Prostate gland (tissue), 2 donors: ENCODE measurements at regions not wholly inside any gene's neighbourhood (a gene's known extent, or its start where the extent isn't known, plus 50 kb on each side); places are given as distances from the start of the nearest gene placed in this dataset.
A peak's percentile ranks its signal among the peaks of the same experiment; 100 is the strongest.

ENCODE experiments used
- DNase-seq: peaks from one replicate; pipeline ENCODE4 v3.0.0-alpha.2; 2019; ENCODE audit warnings: low spot score
- H3K27ac ChIP-seq, 2 donors: fragments of 200-600 bp; sonication (generic); 2 replicates each; pipeline ENCODE4 v1.5.1; 2017 to 2019
- H3K27me3 ChIP-seq: fragments of 200-600 bp; sonication (generic); replicated peaks from 2 replicates; pipeline ENCODE4 v1.5.1; 2019; ENCODE audit not compliant: insufficient read depth
- H3K36me3 ChIP-seq, 2 donors: fragments of 200-600 bp; sonication (generic); 1 replicate in 1 of 2; 2 replicates in 1 of 2; pipeline versions ENCODE4 v1.5.1 to v1.8.1; 2017 to 2019
- H3K4me1 ChIP-seq: fragments of 200-600 bp; sonication (generic); replicated peaks from 2 replicates; pipeline ENCODE4 v1.5.1; 2019
- H3K4me3 ChIP-seq, 2 donors: fragments of 200-600 bp; sonication (generic); 2 replicates each; pipeline ENCODE4 v1.5.1; 2017 to 2019
- H3K9me3 ChIP-seq: fragments of 200-600 bp; sonication (generic); 2 replicates; pipeline ENCODE4 v1.5.1; 2017
- POLR2A ChIP-seq: fragments of 450-650 bp; IDR thresholded peaks from one replicate; pipeline ENCODE4 v1.6.1; 2016; ENCODE audit warnings: antibody characterized with exemption, mild to moderate bottlenecking
- POLR2AphosphoS5 ChIP-seq: sonication (generic); formaldehyde crosslinking; IDR thresholded peaks from one replicate; pipeline ENCODE4 v1.6.1; 2017; ENCODE audit warnings: antibody characterized with exemption
- WGBS: methylation state at CpG from one replicate; pipeline ENCODE4 v1.1.5; 2018; 5-methylcytosine and 5-hydroxymethylcytosine counted together
- intact Hi-C: fragments of 100-400 bp; cut with DNase I; formaldehyde crosslinking; loops from one replicate; pipeline ENCODE4 v1.14.2; 2022
- TF ChIP-seq, protein P1 (sequence below), 4 experiments: fragments of 200-600 bp in 2 of 4; fragments of 450-650 bp in 2 of 4; sonication (generic) in 2 of 4; IDR thresholded peaks; 1 replicate in 3 of 4; 2 replicates in 1 of 4; pipeline ENCODE4 v1.5.1; 2016 to 2019; ENCODE audit warnings: antibody characterized with exemption in 4 of 4, mild to moderate bottlenecking in 2 of 4, moderate library complexity in 2 of 4

- intact Hi-C loops, result no loop called here
- Histone ChIP-seq H3K36me3 (no peaks in the 10 kb centered on the region), H3K4me3 (no peak overlapping the region), H3K9me3 (no peaks in the 10 kb centered on the region), H3K4me1 (no peaks in the 10 kb centered on the region), H3K27ac (no peak overlapping the region), H3K27me3 (no peaks in the 10 kb centered on the region)
- DNase-seq, result no peak
- TF ChIP-seq, protein P1, sequence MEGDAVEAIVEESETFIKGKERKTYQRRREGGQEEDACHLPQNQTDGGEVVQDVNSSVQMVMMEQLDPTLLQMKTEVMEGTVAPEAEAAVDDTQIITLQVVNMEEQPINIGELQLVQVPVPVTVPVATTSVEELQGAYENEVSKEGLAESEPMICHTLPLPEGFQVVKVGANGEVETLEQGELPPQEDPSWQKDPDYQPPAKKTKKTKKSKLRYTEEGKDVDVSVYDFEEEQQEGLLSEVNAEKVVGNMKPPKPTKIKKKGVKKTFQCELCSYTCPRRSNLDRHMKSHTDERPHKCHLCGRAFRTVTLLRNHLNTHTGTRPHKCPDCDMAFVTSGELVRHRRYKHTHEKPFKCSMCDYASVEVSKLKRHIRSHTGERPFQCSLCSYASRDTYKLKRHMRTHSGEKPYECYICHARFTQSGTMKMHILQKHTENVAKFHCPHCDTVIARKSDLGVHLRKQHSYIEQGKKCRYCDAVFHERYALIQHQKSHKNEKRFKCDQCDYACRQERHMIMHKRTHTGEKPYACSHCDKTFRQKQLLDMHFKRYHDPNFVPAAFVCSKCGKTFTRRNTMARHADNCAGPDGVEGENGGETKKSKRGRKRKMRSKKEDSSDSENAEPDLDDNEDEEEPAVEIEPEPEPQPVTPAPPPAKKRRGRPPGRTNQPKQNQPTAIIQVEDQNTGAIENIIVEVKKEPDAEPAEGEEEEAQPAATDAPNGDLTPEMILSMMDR (IDR thresholded peaks at IDR 0.05), result no peak
- TF ChIP-seq POLR2A, result no peak
- TF ChIP-seq POLR2AphosphoS5, result no peak
- WGBS, result 79% methylated on average over 5 of the region's 5 CpGs
Observed at GRCh38 chr3:106338582-106339214, 469.9 kb upstream of the CBLB start.

GRCh38 chr3:106339551-106339950 is 470.7 kb upstream of the CBLB start:
- Histone ChIP-seq H3K9me3 (no peaks in the 10 kb centered on the region), H3K4me1 (no peaks in the 10 kb centered on the region), H3K4me3 (no peak overlapping the region), H3K27ac (no peak overlapping the region), H3K36me3 (no peaks in the 10 kb centered on the region), H3K27me3 (no peaks in the 10 kb centered on the region)
- DNase-seq, result no peak
- TF ChIP-seq POLR2A, result no peak
- no peak for TF ChIP-seq POLR2AphosphoS5
- TF ChIP-seq, protein P1 (IDR thresholded peaks at IDR 0.05), result no peak
- WGBS, result 91% methylated on average over 5 of the region's 5 CpGs
- intact Hi-C loops, result no loop called here

DNA sequence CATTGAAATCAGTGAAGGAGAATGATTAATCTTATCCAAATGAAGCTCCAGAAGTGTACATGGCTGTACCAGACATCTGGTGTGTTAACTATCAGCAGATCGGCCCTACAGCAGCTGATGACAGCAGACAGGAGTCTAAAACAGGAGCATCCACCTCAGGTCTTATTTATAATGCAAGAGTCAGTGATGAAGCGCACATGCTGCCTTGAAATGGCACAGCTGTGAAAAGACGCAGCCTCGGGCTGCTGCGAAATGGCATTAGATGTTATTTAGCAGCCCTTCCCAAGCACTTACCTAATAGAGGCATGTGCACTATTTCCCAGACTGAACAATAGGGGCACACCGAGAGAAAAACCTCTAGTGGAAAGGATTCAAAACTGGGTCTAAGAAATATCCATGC is 472.3 kb upstream of the CBLB start:
- WGBS, result 69% methylated on average over 6 of the region's 6 CpGs
- DNase-seq, result no peak

DNA sequence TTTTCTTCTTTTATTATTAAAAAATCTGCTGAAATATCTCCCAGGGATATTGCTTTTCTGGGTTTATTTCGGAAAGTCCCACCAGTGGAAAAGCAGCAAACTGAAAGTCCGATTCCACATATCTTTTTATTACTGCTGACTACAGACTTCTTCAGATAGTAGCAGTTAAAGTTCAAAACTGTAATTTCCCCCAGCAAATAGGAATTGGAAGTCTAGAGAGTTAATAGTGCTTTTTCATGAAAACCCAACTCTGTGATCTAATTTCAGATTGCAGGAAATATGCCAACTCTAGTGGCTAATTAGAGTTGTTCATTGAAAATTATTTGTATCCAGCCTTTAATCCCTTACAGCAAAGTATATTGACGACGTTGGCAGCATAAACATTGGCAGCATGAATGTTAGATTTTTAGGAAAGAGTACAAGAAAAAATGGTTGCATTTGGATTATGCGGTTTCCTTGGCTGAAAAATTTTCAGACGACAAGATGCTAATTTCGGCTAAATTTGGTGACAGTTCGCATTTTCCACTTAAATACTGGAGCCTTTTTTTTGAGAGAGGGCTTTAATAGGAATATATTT is 472.9 kb upstream of the CBLB start:
- no peaks in the 10 kb centered on the region for H3K9me3 ChIP-seq
- H3K27ac ChIP-seq, result no peak overlapping the region
- no peaks in the 10 kb centered on the region for H3K36me3 ChIP-seq
- H3K27me3 ChIP-seq, result no peaks in the 10 kb centered on the region
- WGBS, result 70% methylated on average over 8 of the region's 8 CpGs
- H3K4me3 ChIP-seq, result no peak overlapping the region
- H3K4me1 ChIP-seq, result no peaks in the 10 kb centered on the region
- TF ChIP-seq POLR2A (no peak), POLR2AphosphoS5 (no peak)
- TF ChIP-seq, protein P1 (IDR thresholded peaks at IDR 0.05), result no peak
- no peak for DNase-seq
- intact Hi-C loops, result loop anchor here (10.0 kb wide), 2 partner anchors 207 to 477 kb away; partner anchors contain the start of gene CBLB

More for the DNA sequence above, 472.3 kb upstream of the CBLB start:
- Histone ChIP-seq H3K9me3 (no peaks in the 10 kb centered on the region), H3K36me3 (no peaks in the 10 kb centered on the region), H3K27me3 (no peaks in the 10 kb centered on the region), H3K27ac (no peak overlapping the region), H3K4me1 (no peaks in the 10 kb centered on the region), H3K4me3 (no peak overlapping the region)
- TF ChIP-seq POLR2AphosphoS5 (no peak), POLR2A (no peak)
- TF ChIP-seq, protein P1 (IDR thresholded peaks at IDR 0.05), result no peak
- intact Hi-C loops, result loop anchor here (10.0 kb wide), 2 partner anchors 206 to 476 kb away; partner anchors contain the start of gene CBLB

DNA sequence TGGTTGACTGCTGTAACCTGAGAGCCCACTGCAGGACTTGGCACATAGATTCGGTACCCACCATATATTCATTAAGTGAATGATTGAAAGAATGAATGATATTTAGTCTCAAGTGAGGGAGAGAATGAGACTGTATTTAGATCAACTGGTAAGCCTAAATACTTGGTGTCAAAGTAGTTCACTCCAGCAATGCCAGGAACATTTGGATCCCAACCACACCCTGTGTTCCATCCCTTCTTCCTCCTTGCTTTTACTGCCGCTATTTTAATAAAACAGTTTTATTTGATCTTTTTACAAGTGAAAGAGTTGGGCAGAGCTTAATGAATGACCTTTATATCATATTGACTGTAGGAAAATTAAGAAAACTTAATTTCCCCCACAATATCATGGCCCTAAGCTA is 473.6 kb upstream of the CBLB start:
- Histone ChIP-seq H3K27ac (no peak overlapping the region), H3K9me3 (no peaks in the 10 kb centered on the region), H3K4me1 (no peaks in the 10 kb centered on the region), H3K4me3 (no peak overlapping the region), H3K27me3 (no peaks in the 10 kb centered on the region), H3K36me3 (no peaks in the 10 kb centered on the region)
- whole genome bisulfite sequencing, result 19% methylated on average over 2 of the region's 2 CpGs
- intact Hi-C loops, result loop anchor here (10.0 kb wide), 2 partner anchors 208 to 478 kb away; partner anchors contain the start of gene CBLB
- peak; percentile 59 for DNase-seq
- TF ChIP-seq, protein P1 (IDR thresholded peaks at IDR 0.05), result no peak
- TF ChIP-seq POLR2A, result no peak
- TF ChIP-seq POLR2AphosphoS5, result peak; percentile 91
